ENCODE measurements at regions not wholly inside any gene's neighbourhood (a gene's known extent, or its start where the extent isn't known, plus 50 kb on each side); places are given as distances from the start of the nearest gene placed in this dataset.

DNA sequence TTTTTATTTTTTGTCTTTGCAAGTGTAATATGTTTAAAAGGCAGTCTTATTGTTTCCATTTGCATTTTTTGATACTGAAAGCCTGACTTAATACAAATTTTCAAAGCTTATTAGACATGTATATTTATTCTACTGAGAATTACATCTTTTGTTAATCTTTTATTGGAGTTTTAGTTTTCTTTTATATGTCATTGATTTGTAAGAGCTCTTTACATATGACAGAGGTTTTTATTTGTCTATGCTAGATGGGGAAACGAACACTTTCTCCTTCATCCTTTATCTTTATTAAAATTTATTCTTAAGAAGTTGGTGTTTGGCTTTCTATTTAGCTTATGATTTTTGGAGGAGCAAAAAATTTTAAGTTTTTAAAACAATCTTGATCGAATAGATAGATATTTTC is 234.4 kb upstream of the SRRM4 start:
- TF ChIP-seq, protein P1, sequence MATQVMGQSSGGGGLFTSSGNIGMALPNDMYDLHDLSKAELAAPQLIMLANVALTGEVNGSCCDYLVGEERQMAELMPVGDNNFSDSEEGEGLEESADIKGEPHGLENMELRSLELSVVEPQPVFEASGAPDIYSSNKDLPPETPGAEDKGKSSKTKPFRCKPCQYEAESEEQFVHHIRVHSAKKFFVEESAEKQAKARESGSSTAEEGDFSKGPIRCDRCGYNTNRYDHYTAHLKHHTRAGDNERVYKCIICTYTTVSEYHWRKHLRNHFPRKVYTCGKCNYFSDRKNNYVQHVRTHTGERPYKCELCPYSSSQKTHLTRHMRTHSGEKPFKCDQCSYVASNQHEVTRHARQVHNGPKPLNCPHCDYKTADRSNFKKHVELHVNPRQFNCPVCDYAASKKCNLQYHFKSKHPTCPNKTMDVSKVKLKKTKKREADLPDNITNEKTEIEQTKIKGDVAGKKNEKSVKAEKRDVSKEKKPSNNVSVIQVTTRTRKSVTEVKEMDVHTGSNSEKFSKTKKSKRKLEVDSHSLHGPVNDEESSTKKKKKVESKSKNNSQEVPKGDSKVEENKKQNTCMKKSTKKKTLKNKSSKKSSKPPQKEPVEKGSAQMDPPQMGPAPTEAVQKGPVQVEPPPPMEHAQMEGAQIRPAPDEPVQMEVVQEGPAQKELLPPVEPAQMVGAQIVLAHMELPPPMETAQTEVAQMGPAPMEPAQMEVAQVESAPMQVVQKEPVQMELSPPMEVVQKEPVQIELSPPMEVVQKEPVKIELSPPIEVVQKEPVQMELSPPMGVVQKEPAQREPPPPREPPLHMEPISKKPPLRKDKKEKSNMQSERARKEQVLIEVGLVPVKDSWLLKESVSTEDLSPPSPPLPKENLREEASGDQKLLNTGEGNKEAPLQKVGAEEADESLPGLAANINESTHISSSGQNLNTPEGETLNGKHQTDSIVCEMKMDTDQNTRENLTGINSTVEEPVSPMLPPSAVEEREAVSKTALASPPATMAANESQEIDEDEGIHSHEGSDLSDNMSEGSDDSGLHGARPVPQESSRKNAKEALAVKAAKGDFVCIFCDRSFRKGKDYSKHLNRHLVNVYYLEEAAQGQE (IDR thresholded peaks at IDR 0.05; ENCODE audit: low read depth), result no peak
- TF ChIP-seq, protein P2, sequence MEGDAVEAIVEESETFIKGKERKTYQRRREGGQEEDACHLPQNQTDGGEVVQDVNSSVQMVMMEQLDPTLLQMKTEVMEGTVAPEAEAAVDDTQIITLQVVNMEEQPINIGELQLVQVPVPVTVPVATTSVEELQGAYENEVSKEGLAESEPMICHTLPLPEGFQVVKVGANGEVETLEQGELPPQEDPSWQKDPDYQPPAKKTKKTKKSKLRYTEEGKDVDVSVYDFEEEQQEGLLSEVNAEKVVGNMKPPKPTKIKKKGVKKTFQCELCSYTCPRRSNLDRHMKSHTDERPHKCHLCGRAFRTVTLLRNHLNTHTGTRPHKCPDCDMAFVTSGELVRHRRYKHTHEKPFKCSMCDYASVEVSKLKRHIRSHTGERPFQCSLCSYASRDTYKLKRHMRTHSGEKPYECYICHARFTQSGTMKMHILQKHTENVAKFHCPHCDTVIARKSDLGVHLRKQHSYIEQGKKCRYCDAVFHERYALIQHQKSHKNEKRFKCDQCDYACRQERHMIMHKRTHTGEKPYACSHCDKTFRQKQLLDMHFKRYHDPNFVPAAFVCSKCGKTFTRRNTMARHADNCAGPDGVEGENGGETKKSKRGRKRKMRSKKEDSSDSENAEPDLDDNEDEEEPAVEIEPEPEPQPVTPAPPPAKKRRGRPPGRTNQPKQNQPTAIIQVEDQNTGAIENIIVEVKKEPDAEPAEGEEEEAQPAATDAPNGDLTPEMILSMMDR (IDR thresholded peaks at IDR 0.05 in 2 of 3, conservative IDR thresholded peaks at IDR 0.05 in 1 of 3; ENCODE audit: borderline replicate concordance in 1 of 3, insufficient read depth in 1 of 3, low read depth in 2 of 3, low read length in 2 of 3), result no peak

Measured in HCT116 (cell line).